ENCODE measurements at regions not wholly inside any gene's neighbourhood (a gene's known extent, or its start where the extent isn't known, plus 50 kb on each side); places are given as distances from the start of the nearest gene placed in this dataset.
A peak's percentile ranks its signal among the peaks of the same experiment; 100 is the strongest.
"Not testable (repeated sequence)": the region's sequence is repeated elsewhere in the genome, so short reads cannot be mapped to it uniquely, and the experiment has no call there.

DNA sequence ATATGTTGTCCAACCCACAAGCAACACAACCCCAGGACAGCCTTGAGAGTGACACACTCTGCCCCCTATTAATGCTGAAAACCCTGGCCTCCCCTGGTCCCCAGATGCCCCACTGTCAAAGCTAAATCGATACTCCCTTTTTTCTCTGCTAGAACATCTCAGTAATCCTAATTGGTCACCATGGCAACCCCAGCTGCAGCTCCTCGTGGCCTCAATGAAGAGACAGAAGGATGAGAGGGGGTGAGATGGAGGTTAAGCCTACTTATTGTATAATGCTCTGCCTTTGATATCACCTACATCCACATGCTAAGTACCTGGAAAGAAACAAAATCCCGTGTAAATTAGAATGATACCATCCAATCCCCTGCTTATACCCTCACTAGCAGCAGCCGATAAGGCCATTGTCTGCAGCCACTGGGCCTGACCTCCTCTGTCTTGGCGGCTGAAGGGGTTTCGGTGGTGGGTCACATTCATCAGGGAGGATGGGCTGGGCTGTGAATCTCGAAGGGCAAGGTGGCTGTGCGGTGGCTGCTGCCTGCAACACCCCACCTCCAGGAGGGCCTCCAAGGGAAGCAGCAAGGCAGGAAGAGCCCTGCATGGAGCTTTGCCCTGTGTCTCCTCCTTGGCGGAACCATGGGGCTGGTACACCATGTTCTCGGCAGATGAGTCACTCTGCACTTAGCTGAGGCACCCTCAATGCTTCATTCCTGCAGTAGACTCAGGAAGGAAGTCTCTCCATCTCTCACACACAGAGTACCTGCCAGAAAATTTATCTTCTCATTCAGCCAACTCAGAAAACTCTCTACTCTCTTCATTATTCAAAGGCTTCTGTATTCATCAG is 399.5 kb downstream of the BUD13 start:
- DNase-seq (ENCODE audit: low spot score): no peak

DNA sequence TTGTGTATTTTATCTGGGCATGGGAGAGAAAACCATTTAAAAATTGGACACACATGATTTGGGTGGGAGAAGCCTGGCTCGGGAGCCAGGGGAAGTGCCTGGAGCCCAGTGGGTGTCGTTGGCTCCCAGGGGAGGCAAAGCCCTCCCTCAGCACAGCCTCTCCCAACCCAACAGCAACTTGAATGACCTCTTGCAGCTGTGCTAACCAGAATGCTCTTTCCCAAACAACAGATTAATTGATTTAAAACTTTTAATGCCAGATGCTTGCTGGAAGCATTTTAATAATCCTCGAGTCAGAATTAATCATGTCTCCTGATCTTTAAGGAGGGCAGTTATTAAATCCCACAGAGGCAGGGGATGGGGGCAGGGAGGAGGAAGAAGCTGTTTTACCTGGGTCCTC is 401.6 kb downstream of the BUD13 start:
- no peak for DNase-seq (ENCODE audit: low spot score)

DNA sequence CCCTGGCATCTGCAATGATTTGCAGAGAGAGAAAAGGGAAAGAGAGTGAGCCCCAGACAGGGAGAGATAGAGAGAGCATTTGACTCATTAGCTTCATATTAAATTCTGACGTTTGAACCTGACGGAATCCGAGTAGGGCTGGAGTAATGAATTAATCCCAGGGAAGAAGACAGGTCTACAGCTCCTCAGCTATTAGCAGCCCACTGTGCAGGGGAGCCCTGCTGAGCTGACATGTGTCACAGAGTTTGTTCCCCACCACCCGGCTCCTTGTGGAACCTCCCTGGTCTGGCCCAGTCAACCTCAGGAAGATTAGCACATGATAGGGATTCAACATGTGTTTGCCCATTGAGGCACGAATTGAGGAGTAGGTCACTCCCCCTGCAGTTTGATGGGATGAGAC is 404.0 kb downstream of the BUD13 start:
- no peak for DNase-seq (ENCODE audit: low spot score)

DNA sequence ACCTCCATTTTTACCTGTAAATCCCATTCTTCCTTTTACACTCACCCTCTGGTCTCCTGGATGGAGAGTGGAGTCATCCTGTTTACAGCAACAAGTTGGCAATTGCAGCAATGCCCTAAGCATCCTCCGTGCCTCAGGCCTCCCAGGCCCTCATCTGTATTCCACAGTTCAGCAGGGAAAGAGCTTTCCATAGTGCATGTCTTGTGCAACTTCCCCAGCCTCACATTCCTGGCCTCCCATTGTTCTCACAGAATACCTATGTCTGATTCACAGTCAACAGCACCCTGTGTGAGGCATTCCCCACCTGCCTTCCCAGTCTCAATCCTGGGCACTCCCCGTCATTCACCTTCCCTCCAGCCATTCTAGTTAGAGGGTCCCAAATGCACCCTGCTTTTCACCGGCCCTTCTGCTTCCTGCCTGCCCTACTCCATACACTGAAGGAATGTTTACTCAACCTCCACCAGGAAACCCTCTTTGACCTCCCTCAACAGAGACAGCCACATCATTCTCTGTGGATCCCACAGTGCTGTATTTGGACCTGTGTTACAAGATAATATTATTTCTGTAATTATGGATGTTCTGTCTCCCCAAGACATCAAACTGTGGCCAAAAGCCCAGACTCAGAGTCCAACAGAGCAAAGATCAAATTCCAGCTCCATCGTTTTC is 405.7 kb downstream of the BUD13 start:
- DNase-seq (ENCODE audit: low spot score): peak; percentile 56

DNA sequence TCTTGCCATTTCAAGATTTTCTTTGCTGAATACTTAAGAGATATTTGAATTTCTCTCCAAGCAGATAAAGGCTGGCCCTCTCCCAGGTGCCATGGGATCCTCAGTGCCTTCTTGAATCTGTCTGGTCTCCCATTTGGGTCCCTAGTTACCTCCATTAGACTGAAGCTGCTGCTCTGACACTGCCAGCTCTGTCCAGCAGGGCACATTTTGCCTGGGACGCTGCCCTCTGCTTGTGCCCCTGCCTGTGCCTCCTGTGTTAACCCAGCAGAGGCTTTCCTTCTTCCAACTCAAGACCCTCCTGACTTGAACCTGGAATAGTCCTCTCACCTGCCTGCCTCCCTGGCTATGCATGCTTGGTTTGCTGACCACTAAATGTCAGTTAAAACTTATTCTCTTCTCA is 406.3 kb downstream of the BUD13 start:
- no peak for DNase-seq (ENCODE audit: low spot score)

DNA sequence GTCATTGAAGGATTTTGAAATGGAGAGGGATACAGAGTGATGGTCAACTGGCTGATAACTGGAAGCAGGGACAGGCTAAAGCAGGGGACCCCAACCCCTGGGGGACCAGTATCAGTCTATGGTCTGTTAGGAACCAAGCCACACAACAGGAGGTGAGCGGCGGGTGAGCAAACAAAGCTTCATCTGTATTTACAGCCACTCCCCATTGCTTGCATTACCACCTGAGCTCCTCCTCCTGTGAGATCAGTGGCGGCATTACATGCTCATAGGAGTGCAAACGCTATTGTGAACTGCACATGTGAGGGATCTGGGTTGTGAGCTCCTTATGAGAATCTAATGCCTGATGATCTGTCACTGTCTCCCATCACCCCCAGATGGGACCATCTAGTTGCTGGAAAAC is 407.9 kb downstream of the BUD13 start:
- not testable (repeated sequence) for DNase-seq (ENCODE audit: low spot score)

DNA sequence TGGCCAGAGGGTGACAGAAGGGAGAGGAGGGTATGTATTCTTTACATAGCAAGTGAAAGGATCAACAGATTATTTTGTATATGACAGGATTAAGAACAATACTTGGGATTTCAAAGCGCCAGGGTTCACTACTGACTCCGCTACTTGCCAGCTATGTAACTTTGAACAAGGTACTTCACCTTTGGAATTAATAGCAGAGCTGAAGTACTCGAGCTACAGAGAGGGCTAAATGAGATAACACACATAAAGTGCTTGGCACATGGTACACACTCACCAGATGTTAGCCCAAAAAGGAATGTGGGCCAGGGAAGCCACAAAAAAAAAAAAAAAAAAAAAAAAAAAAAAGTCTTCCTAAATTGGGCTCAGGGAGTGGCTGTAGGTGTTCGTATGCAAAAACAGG is 408.4 kb downstream of the BUD13 start:
- DNase-seq (ENCODE audit: low spot score): no peak

DNA sequence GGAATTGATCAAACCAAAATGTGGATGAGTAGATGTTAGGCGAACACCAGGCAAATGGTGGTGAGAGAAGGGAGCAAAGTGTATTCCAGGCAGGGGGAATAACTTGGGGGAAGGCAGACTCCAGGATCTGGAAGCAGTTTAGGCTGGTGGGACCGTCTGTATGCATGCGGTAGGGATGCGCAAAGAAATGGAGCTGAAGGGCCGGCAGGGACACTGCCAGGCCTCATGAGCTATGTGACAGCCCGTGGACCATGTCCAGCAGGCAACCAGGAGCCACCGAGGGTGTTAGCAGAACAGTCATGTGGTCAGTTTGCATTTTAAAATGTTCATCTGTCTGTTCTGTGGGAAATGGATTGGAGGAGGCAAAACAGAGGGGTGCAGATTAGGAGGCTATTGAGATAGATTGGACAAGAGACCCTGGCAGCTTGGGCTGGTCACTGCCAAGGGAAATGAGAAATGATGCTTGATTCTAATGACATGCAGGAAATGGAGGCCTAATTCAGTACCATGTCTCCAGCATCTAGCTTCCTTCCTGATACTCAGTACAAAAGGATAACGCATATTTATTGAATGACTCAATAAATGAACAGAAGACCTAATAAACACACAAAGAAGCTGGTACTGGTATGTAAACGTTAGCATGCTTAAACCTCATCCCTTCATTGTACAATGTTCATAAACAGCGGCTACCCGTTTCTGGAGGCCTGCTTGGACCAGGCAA is 412.4 kb downstream of the BUD13 start:
- DNase-seq (ENCODE audit: low spot score): no peak

DNA sequence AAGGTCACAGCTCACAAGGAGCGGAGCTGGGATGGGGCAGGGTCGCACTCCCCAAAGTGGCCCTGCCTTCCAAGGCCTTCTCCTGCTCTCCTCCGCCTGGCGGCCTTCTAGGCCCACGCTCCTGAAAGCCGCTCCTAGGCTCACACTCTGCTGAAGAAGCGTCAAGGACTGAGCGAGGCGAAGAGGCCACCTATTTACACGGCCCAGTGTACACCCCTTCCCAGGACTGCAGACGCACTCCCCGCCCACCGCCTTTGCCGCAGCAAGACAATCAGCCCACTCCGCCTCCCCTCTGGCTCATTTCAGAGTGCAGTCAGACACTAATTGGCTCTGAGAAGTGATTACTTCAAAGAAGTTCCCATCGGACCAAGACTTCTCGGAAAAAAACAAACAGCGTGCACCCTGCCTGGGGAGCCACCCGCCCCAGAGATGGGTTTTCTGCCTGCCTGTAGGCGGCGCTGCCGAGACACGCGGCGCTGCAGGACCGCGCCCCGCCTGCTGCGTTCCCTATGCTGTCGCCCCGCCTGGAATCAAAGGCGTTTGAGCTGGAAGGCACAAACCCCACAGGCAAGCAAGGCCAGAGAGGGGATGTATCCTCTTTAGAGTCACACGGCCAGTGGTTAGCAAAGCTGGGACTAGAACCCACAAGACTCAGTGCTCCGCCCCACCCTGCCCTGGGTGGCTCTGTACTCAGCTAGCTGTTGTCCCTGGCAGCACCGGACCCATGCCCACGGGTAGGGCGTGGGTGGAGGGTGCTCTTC is 414.8 kb downstream of the BUD13 start:
- DNase-seq (ENCODE audit: low spot score): no peak

DNA sequence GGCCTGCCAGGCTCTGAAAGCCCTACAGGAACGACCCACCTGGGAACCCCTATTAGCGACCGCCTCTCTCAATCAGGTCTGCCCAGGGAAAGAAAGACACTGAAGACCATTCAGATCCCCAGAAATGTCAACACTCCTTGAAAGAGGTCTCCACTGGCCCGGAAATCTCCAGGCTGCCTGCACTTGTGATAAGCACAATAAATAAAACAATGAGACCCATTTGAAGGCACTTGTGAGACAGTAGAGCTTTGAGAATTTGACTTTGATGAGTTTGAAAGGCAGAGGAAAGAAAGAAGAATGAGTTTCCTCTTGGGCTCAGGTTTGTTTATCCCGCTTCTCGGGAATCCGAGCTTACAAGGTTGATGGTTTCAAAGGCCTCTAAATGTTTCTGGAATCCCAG is 416.3 kb downstream of the BUD13 start:
- no peak for DNase-seq (ENCODE audit: low spot score)

DNA sequence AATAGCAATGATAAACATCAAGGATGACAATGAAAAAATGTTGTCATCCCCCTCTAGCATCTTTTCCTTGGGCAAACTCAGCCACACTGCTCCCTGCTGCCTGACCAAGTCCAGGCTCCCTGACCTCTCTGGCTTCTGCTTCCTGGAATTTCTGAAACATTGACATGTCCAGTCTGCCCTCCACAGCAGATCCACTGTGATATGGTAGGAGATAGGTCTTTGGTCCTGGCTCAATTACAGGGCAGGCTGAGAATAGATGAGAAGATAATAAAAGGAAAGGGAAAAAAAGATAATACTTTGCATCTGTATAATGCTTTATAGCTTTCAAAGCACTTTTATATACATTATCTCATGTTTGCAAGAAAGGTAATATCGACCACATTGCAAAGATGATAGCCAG is 417.7 kb downstream of the BUD13 start:
- DNase-seq (ENCODE audit: low spot score): no peak

DNA sequence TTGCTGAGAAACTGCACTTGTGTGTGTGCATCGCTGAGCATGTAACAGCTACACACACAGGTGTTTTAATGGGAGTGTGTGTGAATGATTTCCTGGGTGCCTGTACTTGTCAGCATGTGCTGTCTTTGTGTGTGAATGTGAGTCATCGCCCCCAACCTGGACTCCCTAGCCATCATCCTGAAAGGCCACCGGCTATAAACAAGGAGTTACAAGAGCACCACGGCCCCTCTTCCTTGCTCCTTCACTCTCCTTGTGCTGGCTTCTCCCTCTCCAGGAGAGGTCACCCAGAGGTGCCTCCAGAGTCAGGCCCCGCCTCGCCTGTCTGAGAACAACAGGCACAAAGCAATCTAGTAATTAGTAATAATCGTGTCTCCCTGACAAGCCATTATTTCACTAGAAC is 419.2 kb downstream of the BUD13 start:
- peak; percentile 67 for DNase-seq (ENCODE audit: low spot score)

DNA sequence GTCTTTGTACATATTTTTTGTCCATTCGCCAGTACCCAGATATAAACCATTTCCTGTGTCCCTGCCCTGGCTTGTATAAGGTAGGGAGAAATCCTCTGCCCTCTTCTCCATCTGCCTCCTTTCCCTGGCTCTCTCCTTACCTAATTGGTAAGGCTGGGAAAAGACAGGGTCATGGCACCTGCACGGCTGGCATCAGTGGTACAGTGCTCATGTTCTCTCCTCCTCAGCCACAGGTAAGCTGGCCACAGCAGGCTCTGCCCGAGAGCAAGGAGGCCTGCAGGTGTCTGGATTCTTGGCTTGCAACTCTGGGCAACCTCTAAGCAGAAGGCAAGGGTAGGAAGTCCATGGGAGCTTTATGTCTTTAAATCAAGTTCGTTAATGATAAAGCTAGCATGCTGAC is 419.9 kb downstream of the BUD13 start:
- no peak for DNase-seq (ENCODE audit: low spot score)

DNA sequence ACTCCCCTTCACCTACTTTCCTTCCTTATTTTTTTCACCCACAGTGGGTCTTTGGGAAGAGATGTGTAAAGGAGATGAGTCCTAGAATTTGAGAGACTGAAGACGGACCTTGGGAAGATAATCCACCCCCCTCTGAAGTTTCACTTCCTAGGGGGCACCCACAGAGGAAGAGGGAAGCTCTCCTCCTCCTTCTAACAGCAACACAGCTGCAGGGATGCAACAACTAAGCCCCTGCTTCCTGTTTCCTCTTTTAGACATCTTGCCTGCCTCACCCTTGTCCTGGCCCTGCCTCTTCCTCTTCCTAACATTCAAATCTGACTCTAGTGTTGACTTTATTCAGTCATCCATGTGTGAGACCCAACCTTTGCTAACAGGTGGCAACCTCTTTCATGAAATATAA is 424.6 kb downstream of the BUD13 start:
- DNase-seq (ENCODE audit: low spot score): no peak

DNA sequence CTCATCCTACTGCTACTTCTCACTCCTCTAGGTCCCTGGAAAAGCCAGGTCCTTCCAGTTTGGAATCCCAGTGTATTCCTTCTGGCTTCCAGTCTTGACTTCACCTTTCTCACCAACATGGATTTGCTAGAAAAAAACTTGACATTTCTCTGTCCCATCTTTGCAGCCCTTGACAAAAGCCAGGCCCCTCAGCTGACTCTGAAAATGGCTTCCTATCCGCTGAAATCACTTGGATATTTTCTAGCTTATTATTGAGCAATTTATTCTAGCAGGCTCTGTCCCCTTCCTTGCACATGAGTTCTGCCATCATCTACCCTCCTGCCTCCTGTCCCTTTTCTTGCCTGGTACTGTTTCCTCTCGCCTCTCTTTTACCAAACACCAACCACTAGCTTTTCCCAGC is 427.2 kb downstream of the BUD13 start:
- DNase-seq (ENCODE audit: low spot score): no peak

DNA sequence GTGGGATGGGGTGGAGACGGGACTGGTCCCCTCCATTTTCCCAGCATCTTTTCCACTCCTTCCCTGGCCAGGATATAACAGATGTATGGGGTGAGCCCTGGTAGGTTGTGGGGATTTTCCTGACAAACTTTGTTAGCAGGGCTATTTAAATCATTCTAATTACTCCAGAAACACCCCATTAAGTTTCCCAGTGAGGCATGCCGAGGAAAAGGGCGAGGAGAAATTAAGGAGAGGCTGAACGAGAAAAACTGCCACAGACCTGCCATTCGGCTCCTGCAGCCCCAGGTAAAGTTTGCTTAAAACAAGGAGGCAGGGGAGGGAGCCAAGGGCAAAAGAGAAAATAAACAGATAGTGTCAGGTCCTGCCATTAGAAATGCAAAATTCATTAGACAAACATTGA is 428.2 kb downstream of the BUD13 start:
- DNase-seq (ENCODE audit: low spot score): no peak

DNA sequence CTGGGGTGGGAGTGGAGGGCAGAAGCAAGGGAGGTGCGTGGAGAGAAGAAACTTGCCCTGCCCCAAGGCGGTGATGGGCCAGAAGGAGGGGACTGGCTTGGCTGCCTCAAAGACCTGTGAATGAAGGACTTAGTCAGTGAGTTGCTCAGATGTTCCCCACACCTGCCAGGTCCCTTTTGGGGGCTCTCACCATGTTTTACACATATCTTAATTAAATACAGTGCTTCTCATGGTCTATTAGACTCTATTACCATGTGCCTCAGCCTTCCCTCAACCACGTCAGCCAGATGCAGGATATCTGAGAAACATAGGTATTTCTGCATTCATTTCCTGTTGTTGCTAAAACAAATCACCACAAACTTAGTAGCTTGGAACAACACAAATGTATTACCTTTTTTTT is 429.5 kb downstream of the BUD13 start:
- no peak for DNase-seq (ENCODE audit: low spot score)

DNA sequence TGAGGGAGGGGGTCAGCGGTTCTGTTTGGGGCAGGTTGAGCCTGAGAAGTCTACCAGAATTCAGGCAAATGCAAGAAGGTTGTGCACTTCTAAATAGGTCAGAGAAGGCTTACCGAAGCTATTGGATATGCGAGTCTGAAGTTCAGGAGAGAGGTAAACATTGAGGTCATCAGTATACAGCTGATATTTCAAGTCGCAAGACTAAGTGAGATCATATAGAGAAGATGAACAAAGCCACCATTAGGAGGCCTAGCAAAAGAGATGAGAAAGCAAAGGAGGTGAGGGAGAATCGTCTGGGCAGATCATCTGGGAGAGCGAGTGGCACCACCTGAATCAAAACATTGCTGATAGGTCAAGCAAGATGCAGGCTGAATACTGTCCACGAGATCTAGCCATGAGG is 430.6 kb downstream of the BUD13 start:
- no peak for DNase-seq (ENCODE audit: low spot score)

DNA sequence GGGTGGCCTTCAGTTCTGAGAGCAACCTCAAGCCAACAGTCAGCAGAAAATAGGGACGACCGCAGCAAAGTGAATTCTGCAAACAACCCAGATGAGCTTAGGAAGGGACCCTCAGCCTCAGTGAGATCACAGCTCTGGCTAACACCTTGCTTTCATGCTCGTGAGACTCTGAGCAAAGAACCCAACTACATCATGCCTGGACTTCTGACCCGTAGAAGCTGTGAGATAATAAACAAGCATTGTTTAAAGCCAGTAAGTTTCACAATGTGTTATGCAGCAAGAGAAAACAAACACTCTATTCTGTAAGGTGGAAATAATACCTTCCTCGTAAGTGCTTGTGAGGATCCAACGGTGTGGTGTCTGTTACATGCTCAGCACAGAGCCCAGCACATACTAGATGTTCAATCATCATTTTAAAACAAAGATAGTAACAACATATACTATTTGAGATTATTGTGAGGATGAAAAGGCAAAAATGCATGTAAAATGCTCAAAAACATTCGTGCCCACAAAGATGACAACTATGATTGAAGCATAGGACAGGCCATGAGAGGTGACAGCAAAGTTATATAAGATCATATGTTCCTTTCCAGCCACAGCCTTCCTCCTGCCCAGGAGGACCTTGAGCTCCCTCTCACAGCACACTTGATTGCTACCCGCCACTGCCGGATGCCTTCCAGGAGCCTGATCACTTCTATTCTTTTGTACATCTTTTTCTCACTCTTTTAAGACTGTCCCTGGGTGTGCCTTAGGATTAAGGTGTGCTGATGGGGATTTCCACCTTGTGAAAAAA is 433.3 kb downstream of the BUD13 start:
- DNase-seq (ENCODE audit: low spot score): peak; percentile 45

DNA sequence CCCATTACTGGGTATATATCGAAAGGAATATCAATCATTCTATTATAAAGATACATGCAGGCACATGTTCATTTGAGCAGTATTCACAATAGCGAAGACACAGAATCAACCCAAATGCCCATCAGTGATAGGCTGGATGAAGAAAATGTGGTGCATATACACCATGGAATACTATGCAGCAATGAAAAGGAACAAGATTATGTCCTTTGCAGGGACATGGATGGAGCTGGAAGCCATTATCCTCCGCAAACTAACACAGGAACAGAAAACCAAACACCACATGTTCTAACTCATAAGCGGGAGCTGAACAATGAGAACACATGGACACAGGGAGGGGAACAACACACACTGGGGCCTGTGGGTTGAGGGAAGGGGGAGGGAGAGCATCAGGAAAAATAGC is 434.3 kb downstream of the BUD13 start:
- DNase-seq (ENCODE audit: low spot score): not testable (repeated sequence)

DNA sequence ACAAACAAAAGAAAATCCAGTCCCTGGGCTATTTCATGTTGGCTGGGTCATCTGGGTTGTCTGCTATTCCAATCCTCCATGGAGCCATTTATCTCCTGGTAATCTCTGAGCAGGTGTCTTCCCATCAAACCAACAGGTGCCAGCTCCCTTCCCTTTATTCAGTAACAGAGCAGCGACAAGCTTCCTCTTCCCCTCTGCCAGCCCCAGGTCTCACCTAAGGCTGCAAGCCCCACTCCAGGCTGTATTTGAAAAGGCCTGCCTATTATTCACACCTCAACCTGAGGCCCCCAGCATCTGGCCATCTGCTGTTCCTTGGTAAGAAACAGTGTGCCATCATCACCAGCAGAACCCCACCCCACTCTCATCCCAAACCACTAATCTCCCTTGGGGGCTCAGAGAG is 436.2 kb downstream of the BUD13 start:
- DNase-seq (ENCODE audit: low spot score): no peak

DNA sequence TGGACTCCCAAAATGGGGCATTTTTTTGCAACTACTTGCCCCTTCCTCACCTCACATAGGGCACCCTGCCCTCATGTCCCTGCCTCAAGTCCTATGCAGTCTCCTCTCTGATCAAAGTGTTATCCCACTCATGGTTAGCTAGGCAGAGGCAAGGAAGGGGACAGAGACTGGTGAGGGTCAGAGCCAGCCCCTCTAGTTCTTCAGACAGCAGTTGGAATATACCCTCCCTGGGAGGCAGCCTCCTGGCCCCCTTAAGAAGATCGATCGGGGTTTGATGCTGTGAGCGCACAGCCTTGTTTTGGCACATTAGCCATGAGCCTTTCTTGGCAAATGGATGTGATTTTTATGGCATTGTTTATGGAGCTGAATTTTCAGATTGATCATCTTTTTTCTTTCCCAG is 436.9 kb downstream of the BUD13 start:
- no peak for DNase-seq (ENCODE audit: low spot score)
